Neural progenitor cell (in vitro differentiated cells): ENCODE measurements at regions not wholly inside any gene's neighbourhood (a gene's known extent, or its start where the extent isn't known, plus 50 kb on each side); places are given as distances from the start of the nearest gene placed in this dataset.
A peak's percentile ranks its signal among the peaks of the same experiment; 100 is the strongest.

Source experiments
- DNase-seq: peaks from one replicate; pipeline ENCODE4 v3.0.0-alpha.2; 2016; ENCODE audit warnings: low spot score
- H2AFZ ChIP-seq: fragments of 200-600 bp; sonication (generic); replicated peaks from 2 replicates; pipeline ENCODE4 v1.6.1; 2016; ENCODE audit warnings: antibody characterized with exemption
- H3F3A ChIP-seq: fragments of 200-600 bp; sonication (generic); 2 replicates; pipeline ENCODE4 v1.6.1; 2016; ENCODE audit warnings: antibody characterized with exemption, low read depth
- H3K27ac ChIP-seq: fragments of 200-600 bp; sonication (generic); 2 replicates; pipeline ENCODE4 v1.5.1; 2016; ENCODE audit warnings: mild to moderate bottlenecking
- H3K27me3 ChIP-seq: fragments of 200-600 bp; sonication (generic); 2 replicates; pipeline ENCODE4 v1.6.1; 2016; ENCODE audit warnings: mild to moderate bottlenecking, moderate library complexity
- H3K36me3 ChIP-seq: fragments of 200-600 bp; sonication (generic); 2 replicates; pipeline ENCODE4 v1.5.1; 2016
- H3K4me1 ChIP-seq: fragments of 200-600 bp; sonication (generic); 2 replicates; pipeline ENCODE4 v1.6.1; 2016; ENCODE audit warnings: mixed run types
- H3K4me2 ChIP-seq: fragments of 200-600 bp; sonication (generic); 2 replicates; pipeline ENCODE4 v1.6.1; 2016
- H3K4me3 ChIP-seq: fragments of 200-600 bp; sonication (generic); 2 replicates; pipeline ENCODE4 v1.5.1; 2016
- H3K79me2 ChIP-seq: fragments of 200-600 bp; sonication (generic); 2 replicates; pipeline ENCODE4 v1.6.1; 2016; ENCODE audit warnings: low read depth
- H3K9ac ChIP-seq: fragments of 200-600 bp; sonication (generic); 2 replicates; pipeline ENCODE4 v1.6.1; 2016
- H3K9me3 ChIP-seq: fragments of 200-600 bp; sonication (generic); 2 replicates; pipeline ENCODE4 v1.5.1; 2016; ENCODE audit warnings: low read depth
- H4K20me1 ChIP-seq: fragments of 200-600 bp; sonication (generic); 2 replicates; pipeline ENCODE4 v1.6.1; 2016; ENCODE audit warnings: low read depth
- H3K27ac Mint-ChIP-seq: 3 replicates; pipeline ENCODE4 v1.8.0; 2021; ENCODE audit warnings: mixed read lengths
- H3K27me3 Mint-ChIP-seq: 2 replicates; pipeline ENCODE4 v1.8.0; 2022; ENCODE audit warnings: low read depth, mild to moderate bottlenecking, inconsistent platforms, moderate library complexity, mixed read lengths; ENCODE audit not compliant: insufficient read depth
- H3K36me3 Mint-ChIP-seq: 3 replicates; pipeline ENCODE4 v1.8.0; 2021; ENCODE audit warnings: mixed read lengths
- H3K4me1 Mint-ChIP-seq: 3 replicates; pipeline ENCODE4 v1.8.0; 2021; ENCODE audit warnings: mixed read lengths
- H3K4me3 Mint-ChIP-seq: 3 replicates; pipeline ENCODE4 v1.8.0; 2021; ENCODE audit warnings: mild to moderate bottlenecking, moderate library complexity, mixed read lengths
- H3K9me3 Mint-ChIP-seq: 3 replicates; pipeline ENCODE4 v1.8.0; 2020; ENCODE audit warnings: mixed read lengths
- CTCF ChIP-seq: fragments of 200-600 bp; sonication (generic); IDR thresholded peaks from 2 replicates; pipeline ENCODE4 v1.5.1; 2017; ENCODE audit warnings: antibody characterized with exemption, mild to moderate bottlenecking
- EZH2 ChIP-seq: fragments of 200-600 bp; sonication (generic); IDR thresholded peaks from 2 replicates; pipeline ENCODE4 v1.6.1; 2017; ENCODE audit warnings: antibody characterized with exemption, mild to moderate bottlenecking, moderate library complexity
- EZH2phosphoT487 ChIP-seq: fragments of 200-600 bp; sonication (generic); IDR thresholded peaks from 2 replicates; pipeline ENCODE4 v1.6.1; 2017; ENCODE audit warnings: antibody characterized with exemption

DNA sequence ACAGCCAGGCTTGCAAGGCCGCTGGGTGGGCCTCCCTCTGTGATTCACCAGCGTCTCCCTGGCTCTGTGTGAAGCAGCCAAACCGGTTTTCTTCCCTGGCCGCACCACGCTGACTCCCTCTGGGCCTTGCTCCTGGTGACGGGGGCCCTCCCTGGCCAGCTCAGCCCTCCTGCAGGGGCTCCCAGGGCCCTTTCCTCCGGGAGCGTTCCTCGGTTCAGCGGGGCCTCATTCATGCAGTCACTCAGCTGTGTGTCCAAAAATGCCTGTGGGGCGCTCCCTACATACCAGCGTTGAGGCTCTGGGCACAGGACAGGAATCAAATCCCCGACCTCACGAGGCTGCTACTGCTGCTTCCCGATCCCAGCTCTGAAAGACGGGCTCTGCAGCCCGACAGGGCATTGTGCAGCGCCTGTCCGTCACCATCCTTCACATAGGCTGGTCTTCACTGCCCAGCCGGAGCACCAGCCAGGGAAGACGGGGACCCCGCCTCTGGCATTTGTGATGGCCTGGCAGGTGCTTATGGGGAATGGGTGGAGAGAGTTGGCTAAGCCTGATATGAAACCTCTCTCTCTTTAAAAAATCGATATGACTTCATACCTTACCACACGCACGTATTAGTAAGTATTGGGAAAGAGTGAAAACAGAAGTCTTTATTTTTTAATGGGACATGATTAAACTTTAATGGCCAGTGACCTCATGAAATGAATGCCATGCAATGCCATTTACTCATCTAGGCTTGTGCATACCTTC is 110.0 kb upstream of the SHH start:
- Mint-ChIP-seq H3K4me3 (no peak overlapping the region), H3K27ac (no peak overlapping the region), H3K36me3 (no peaks in the 10 kb centered on the region), H3K27me3 (peaks cover 6% of the 10 kb centered on the region), H3K4me1 (peaks cover 4% of the 10 kb centered on the region), H3K9me3 (peaks cover 5% of the 10 kb centered on the region)
- DNase-seq: no peak
- Histone ChIP-seq H3K36me3 (no peaks in the 10 kb centered on the region), H4K20me1 (no peaks in the 10 kb centered on the region), H2AFZ (peak overlapping the region; percentile 42), H3K9me3 (no peaks in the 10 kb centered on the region), H3K4me2 (no peak overlapping the region), H3F3A (no peaks in the 10 kb centered on the region), H3K79me2 (no peaks in the 10 kb centered on the region), H3K27ac (no peak overlapping the region), H3K27me3 (no peaks in the 10 kb centered on the region), H3K4me1 (no peaks in the 10 kb centered on the region), H3K9ac (no peak overlapping the region), H3K4me3 (no peak overlapping the region)
- no peak for TF ChIP-seq EZH2phosphoT487

- Mint-ChIP-seq H3K36me3 (no peaks in the 10 kb centered on the region), H3K27ac (no peak overlapping the region), H3K9me3 (peaks cover 5% of the 10 kb centered on the region), H3K27me3 (peaks cover 6% of the 10 kb centered on the region), H3K4me1 (peaks cover 4% of the 10 kb centered on the region), H3K4me3 (no peak overlapping the region)
- no peaks in the 10 kb centered on the region for H3K9me3 ChIP-seq
- H3K27me3 ChIP-seq: no peaks in the 10 kb centered on the region
- DNase-seq: no peak
- no peaks in the 10 kb centered on the region for H3K36me3 ChIP-seq
- no peak overlapping the region for H3K4me2 ChIP-seq
- peak overlapping the region; percentile 42 for H2AFZ ChIP-seq
- H3K79me2 ChIP-seq: no peaks in the 10 kb centered on the region
- no peak overlapping the region for H3K27ac ChIP-seq
- H3F3A ChIP-seq: no peaks in the 10 kb centered on the region
- H3K4me1 ChIP-seq: no peaks in the 10 kb centered on the region
- H3K9ac ChIP-seq: no peak overlapping the region
- TF ChIP-seq CTCF (no peak), EZH2phosphoT487 (no peak), EZH2 (no peak)
- no peaks in the 10 kb centered on the region for H4K20me1 ChIP-seq
- H3K4me3 ChIP-seq: no peak overlapping the region
These were observed 109.5 kb upstream of the SHH start for GRCh38 chr7:155921804-155922066.

GRCh38 chr7:155921086-155921803 is 109.0 kb upstream of the SHH start:
- DNase-seq: no peak
- Histone ChIP-seq H3K9ac (no peak overlapping the region), H4K20me1 (no peaks in the 10 kb centered on the region), H3K4me1 (no peaks in the 10 kb centered on the region), H3K4me2 (no peak overlapping the region), H3K79me2 (no peaks in the 10 kb centered on the region), H3K27ac (no peak overlapping the region), H3K4me3 (no peak overlapping the region), H3K9me3 (no peaks in the 10 kb centered on the region), H2AFZ (no peak overlapping the region), H3K27me3 (no peaks in the 10 kb centered on the region), H3F3A (no peaks in the 10 kb centered on the region), H3K36me3 (no peaks in the 10 kb centered on the region)
- Mint-ChIP-seq H3K27ac (no peak overlapping the region), H3K27me3 (peaks cover 6% of the 10 kb centered on the region), H3K9me3 (peaks cover 5% of the 10 kb centered on the region), H3K36me3 (no peaks in the 10 kb centered on the region), H3K4me3 (no peak overlapping the region), H3K4me1 (peaks cover 4% of the 10 kb centered on the region)
- no peak for TF ChIP-seq EZH2
- no peak for TF ChIP-seq CTCF
- TF ChIP-seq EZH2phosphoT487: no peak

DNA sequence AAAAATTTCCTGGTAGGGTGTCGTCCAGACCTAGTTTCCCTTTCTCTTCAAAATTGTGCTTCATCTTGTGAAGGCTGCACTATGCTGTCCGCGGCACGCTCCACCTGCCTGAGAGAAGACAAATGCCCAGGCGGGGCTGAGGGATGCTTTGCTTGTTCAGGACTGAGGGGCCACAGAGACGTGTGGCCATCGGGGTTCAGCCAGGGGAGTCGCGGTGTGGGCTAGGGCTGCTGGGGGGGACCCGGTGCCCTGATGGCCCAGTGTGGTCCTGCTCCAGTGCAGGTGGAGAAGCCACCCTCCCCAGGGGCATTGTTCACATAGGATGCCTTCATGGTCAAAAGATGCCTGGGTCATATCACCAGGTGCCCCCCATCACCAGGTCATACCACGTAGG is 107.8 kb upstream of the SHH start:
- Histone ChIP-seq H3K4me1 (no peaks in the 10 kb centered on the region), H3K9ac (no peak overlapping the region)
- no peak overlapping the region for H3K27ac Mint-ChIP-seq

More for the DNA sequence above, 107.8 kb upstream of the SHH start:
- no peaks in the 10 kb centered on the region for H3K27me3 ChIP-seq
- no peak overlapping the region for H2AFZ ChIP-seq
- no peaks in the 10 kb centered on the region for H3K79me2 ChIP-seq
- Mint-ChIP-seq H3K27me3 (peaks cover 8% of the 10 kb centered on the region), H3K4me1 (peaks cover 4% of the 10 kb centered on the region), H3K4me3 (no peak overlapping the region), H3K9me3 (peaks cover 5% of the 10 kb centered on the region), H3K36me3 (no peaks in the 10 kb centered on the region)
- no peaks in the 10 kb centered on the region for H3F3A ChIP-seq
- no peak overlapping the region for H3K27ac ChIP-seq
- H3K36me3 ChIP-seq: no peaks in the 10 kb centered on the region
- TF ChIP-seq EZH2phosphoT487: no peak
- TF ChIP-seq EZH2: no peak
- TF ChIP-seq CTCF: no peak
- DNase-seq: no peak
- H3K4me3 ChIP-seq: no peak overlapping the region
- H4K20me1 ChIP-seq: no peaks in the 10 kb centered on the region
- no peak overlapping the region for H3K4me2 ChIP-seq
- no peaks in the 10 kb centered on the region for H3K9me3 ChIP-seq
